ENCODE measurements at regions not wholly inside any gene's neighbourhood (a gene's known extent, or its start where the extent isn't known, plus 50 kb on each side); places are given as distances from the start of the nearest gene placed in this dataset.

DNA sequence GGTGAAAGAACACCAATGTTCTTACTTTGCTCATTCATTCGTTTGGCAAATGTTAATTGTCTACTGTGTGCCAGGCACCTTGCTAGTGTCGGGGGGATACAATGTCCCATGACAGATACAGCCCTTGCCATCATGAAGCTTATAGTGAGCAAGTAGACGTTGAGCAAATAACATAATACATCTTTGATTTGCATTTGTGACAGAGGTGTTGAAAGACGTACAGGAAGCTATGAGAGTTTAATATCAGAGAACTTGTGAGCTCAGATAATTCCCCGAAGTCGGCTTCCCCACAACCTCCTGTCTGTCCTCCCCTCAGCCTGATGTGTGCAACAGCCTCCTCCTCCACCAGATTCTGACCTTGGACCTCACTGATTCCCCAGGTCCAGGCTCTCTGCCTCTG is 138.0 kb upstream of the SDK2 start:
- DNase-seq (ENCODE audit: extremely low read depth in 1 of 2, low read depth in 1 of 2) = no peak

DNA sequence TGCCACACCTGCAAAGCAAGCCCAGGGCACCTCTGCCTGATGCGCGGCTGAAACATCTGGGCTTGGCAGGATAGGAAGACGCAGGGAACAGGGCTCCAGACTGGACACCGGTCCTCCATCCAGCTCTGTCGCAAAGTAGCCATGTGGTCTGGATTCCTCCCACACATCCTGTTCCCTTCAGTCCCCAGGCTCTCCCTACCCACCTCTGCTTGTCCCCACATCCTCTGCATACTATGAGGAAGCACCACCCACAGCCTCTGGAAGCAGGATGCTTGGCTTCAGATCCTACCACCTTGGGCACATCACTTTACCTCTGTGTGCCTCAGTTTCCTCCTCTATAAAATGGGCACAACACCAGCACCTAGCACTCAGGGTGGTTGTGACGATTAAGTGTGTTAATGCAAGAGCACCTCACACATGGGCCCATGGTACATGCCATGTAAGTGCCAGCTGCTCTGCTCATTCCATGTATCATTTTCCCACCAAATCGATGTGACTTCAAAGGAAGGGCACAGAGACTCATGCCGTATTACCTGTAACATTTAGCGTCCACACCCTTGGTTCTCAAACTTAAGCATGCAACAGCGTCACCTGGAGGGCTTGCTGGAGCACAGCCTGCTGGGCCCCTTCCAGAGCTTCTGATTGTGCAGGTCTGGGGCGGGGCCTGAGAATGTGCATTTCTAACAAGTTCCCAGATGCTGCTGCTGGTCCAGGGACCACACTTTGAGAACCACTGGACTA is 138.6 kb upstream of the SDK2 start:
- DNase-seq (ENCODE audit: extremely low read depth in 1 of 2, low read depth in 1 of 2) = no peak

DNA sequence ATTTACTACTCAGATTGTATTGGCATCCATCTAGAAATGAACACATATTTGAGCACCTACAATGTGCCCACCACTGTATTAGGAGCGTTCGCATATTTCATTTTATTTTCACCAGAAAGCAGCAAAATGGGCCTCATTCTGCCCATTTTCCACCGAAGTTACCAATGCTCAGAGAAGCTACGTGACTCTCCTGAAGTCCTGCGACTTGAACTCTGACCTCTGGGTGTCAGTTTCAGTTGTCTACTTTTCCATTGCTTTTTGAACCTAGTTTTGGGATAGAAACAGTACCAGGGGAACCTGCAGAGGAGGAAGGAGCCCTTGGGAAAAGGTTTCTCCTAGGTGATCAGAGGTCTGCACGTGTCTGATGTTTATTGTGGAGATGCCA is 139.1 kb upstream of the SDK2 start:
- DNase-seq (ENCODE audit: extremely low read depth in 1 of 2, low read depth in 1 of 2) = no peak

- DNase-seq (ENCODE audit: extremely low read depth in 1 of 2, low read depth in 1 of 2) = no peak
Observed at GRCh38 chr17:73783945-73784603, 139.8 kb upstream of the SDK2 start.

- no peak for DNase-seq (ENCODE audit: extremely low read depth in 1 of 2, low read depth in 1 of 2)
Observed at GRCh38 chr17:73785496-73785895, 141.3 kb upstream of the SDK2 start.

DNA sequence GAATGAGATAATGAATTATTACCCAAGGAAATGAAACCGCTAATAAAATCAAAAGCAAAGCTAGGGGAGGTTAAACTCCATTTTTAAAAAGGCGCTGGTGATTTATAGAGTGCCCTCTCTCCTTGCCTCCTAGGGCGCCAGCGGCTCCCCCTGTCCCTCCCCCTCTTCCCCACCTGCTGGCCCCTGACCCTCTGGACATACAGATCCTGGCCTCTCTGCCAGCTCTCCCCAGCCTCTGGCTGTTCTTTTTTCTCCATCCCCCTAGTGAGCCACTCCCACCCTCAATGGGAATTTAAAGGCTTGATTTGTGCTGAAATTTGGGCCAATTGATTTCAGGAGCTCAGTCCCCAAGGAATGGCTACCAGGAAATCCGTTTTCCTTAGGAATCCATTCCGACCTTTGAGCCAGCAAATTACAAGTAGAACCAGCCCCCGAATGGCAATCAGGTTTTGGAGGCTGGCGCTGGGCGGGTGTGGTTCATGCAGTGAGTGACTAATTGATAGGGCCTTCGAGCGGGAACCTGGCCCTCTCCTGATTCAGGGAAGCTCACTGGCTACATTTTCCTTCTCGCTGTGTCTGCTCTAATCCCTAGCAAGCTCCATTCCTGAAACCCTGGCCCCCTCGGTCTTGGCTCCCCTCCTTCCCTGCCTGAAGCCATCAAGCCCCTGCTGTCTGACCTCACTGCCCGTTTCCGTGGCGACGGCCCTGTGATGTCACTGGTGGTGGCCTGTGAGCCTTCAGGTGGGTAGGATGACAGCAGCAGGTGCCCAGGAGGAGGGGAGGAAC is 141.9 kb upstream of the SDK2 start:
- no peak for DNase-seq (ENCODE audit: extremely low read depth in 1 of 2, low read depth in 1 of 2)

GRCh38 chr17:73787076-73788059 is 143.1 kb upstream of the SDK2 start:
- DNase-seq (ENCODE audit: extremely low read depth in 1 of 2, low read depth in 1 of 2) = no peak

DNA sequence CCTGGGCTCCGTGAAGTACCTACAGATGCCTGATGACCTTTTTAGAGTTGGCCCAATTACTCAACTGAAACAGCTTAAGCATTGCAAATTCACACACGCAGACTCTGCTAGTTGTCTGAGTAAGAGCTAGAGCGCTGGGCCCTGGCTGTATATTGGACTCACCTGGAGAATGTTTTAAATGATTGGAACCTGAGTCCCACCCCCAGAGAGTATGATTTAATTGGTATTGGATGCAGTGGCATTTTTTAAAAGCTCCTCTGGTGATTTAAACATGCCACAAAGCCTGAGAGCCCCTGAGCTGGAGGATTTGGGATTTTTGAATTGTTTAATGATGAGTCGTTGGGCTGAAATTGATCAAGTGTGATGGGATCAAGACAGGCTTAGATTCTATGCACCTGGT is 143.9 kb upstream of the SDK2 start:
- no peak for DNase-seq (ENCODE audit: extremely low read depth in 1 of 2, low read depth in 1 of 2)

- DNase-seq (ENCODE audit: extremely low read depth in 1 of 2, low read depth in 1 of 2) = no peak
Observed at GRCh38 chr17:73791121-73791520, 146.9 kb upstream of the SDK2 start.

- DNase-seq (ENCODE audit: extremely low read depth in 1 of 2, low read depth in 1 of 2) = no peak
Observed at GRCh38 chr17:73791631-73792030, 147.4 kb upstream of the SDK2 start.

GRCh38 chr17:73792994-73793393 is 148.7 kb upstream of the SDK2 start:
- DNase-seq (ENCODE audit: extremely low read depth in 1 of 2, low read depth in 1 of 2) = no peak

- no peak for DNase-seq (ENCODE audit: extremely low read depth in 1 of 2, low read depth in 1 of 2)
Observed at GRCh38 chr17:73794336-73794735, 150.1 kb upstream of the SDK2 start.

- DNase-seq (ENCODE audit: extremely low read depth in 1 of 2, low read depth in 1 of 2) = no peak
Observed at GRCh38 chr17:73795730-73796129, 151.5 kb upstream of the SDK2 start.

DNA sequence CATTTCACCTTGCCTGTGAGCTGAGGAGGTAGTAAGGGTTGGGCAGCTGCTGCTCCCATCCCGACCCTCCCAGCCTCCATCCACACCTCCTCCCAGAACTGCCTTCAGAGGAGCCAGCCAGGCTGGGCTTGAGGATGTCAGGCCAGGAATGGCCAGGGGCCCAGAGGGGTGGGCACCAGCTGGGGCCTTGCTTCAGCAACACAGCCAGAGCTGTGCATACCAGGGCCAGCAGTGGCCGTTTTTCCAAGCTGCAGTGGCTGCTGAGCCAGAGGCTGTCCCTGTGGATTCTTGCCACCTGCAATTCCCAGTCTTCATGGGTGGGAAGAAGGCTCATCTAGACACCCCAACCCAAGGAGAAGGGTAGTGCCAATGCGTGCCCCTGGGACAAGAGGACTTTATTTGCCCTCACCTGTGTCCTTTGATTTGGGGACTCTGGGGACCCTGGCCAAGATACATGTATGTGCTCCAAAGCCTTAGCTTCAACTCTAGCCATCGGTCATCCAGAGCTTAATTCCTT is 153.4 kb upstream of the SDK2 start:
- DNase-seq (ENCODE audit: extremely low read depth in 1 of 2, low read depth in 1 of 2) = no peak

DNA sequence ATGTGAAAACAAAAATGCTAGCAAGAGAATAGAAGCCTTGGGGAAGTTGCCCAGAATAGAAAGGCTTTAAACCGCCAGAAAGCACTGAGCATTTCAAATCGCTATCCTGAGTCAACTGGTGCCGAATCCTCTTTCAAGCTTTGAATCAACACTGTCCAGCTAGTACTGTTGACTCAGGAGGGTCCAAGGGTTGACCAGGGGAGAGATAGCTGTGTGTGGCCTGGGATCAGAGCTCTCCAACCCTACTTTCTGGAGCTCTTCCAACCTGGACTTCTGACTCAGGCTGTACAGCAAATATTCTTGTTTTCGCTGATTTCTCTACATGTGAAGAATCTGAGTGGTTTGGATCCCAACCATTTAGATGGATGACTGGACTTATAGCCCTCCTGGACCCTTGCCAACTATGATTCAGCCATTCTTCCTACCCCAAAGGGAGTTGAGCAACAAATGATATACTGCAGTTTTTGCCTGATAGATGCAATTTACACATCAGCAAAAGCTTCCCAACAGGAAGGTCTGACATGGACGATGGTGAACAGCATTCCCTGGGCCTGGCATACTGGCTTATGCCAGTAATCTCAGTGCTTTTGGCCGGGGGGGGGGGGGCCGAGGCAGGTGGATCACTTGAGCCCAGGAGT is 154.0 kb upstream of the SDK2 start:
- DNase-seq (ENCODE audit: extremely low read depth in 1 of 2, low read depth in 1 of 2) = no peak

GRCh38 chr17:73799096-73799495 is 154.9 kb upstream of the SDK2 start:
- no peak for DNase-seq (ENCODE audit: extremely low read depth in 1 of 2, low read depth in 1 of 2)

- no peak for DNase-seq (ENCODE audit: extremely low read depth in 1 of 2, low read depth in 1 of 2)
Observed at GRCh38 chr17:73799781-73800627, 155.8 kb upstream of the SDK2 start.

- DNase-seq (ENCODE audit: extremely low read depth in 1 of 2, low read depth in 1 of 2) = no peak
Observed at GRCh38 chr17:73800893-73801292, 156.6 kb upstream of the SDK2 start.

- DNase-seq (ENCODE audit: extremely low read depth in 1 of 2, low read depth in 1 of 2) = no peak
Observed at GRCh38 chr17:73801455-73802100, 157.3 kb upstream of the SDK2 start.
